H1 (cell line): ENCODE measurements at regions not wholly inside any gene's neighbourhood (a gene's known extent, or its start where the extent isn't known, plus 50 kb on each side); places are given as distances from the start of the nearest gene placed in this dataset.

Source experiments
- CTCF ChIA-PET: fragments of 300-600 bp; sonication (Branson Sonifier 250); formaldehyde crosslinking; loops from one replicate; lab custom pipeline; 2021; ENCODE audit not compliant: partially characterized antibody; lab: Charles Lee
- POLR2A ChIA-PET: fragments of 300-600 bp; sonication (Branson Sonifier 250); formaldehyde crosslinking; loops from one replicate; lab custom pipeline; 2021; ENCODE audit warnings: inconsistent platforms; ENCODE audit not compliant: partially characterized antibody; lab: Charles Lee
- DNase-seq, 2 experiments: peaks; one replicate each; pipeline versions ENCODE4 v3.0.0 to v3.0.0-alpha.2; 2010 to 2022; ENCODE audit warnings: low spot score in 2 of 2, low read depth in 1 of 2, mixed read lengths in 1 of 2
- FAIRE-seq: peaks from 2 replicates; lab custom pipeline; 2011; peaks lifted over from hg19 to GRCh38; lab: Jason Lieb, UNC
- H2AFZ ChIP-seq: 2 replicates; pipeline ENCODE4 v1.8.1; 2012; ENCODE audit warnings: low read length, inconsistent platforms
- H2AK5ac ChIP-seq: 2 replicates; pipeline ENCODE4 v1.6.1; 2013; ENCODE audit warnings: low read depth, low read length
- H2BK120ac ChIP-seq: replicated peaks from 2 replicates; pipeline ENCODE3; 2013; ENCODE audit warnings: low read depth, low read length, inconsistent platforms
- H2BK12ac ChIP-seq: 2 replicates; pipeline ENCODE4 v1.6.1; 2013; ENCODE audit warnings: low read depth, low read length
- H2BK15ac ChIP-seq: 2 replicates; pipeline ENCODE4 v1.6.1; 2013; ENCODE audit warnings: low read length
- H2BK20ac ChIP-seq: 2 replicates; pipeline ENCODE4 v1.6.1; 2013; ENCODE audit warnings: low read length
- H2BK5ac ChIP-seq: 2 replicates; pipeline ENCODE4 v1.6.1; 2013; ENCODE audit warnings: low read depth, low read length
- H3K14ac ChIP-seq: 2 replicates; pipeline ENCODE4 v1.6.1; 2013; ENCODE audit warnings: inconsistent platforms; ENCODE audit not compliant: insufficient read length
- H3K18ac ChIP-seq: 2 replicates; pipeline ENCODE4 v1.6.1; 2013; ENCODE audit warnings: low read length; ENCODE audit errors: extremely low read depth
- H3K23ac ChIP-seq: 2 replicates; pipeline ENCODE4 v1.6.1; 2013; ENCODE audit warnings: inconsistent platforms; ENCODE audit not compliant: insufficient read length
- H3K23me2 ChIP-seq: 2 replicates; pipeline ENCODE4 v1.6.1; 2013; ENCODE audit warnings: low read depth, low read length
- H3K27ac ChIP-seq: 2 replicates; pipeline ENCODE4 v1.6.1; 2011; ENCODE audit warnings: low read depth, low read length, inconsistent platforms
- H3K27me3 ChIP-seq, 4 experiments: replicated peaks in 1 of 4; 1 replicate in 1 of 4; 2 replicates in 3 of 4; pipeline versions ENCODE4 v1.6.1 to v1.8.1; 2011 to 2013; ENCODE audit warnings: low read length in 3 of 4, mild to moderate bottlenecking in 3 of 4, inconsistent platforms in 2 of 4, mixed read lengths in 2 of 4, moderate library complexity in 1 of 4; ENCODE audit not compliant: control insufficient read depth in 3 of 4, insufficient read depth in 3 of 4; ENCODE audit errors: extremely low read depth in 1 of 4
- H3K36me3 ChIP-seq, 4 experiments: 2 replicates each; pipeline versions ENCODE4 v1.6.1 to v1.8.1; 2011 to 2013; ENCODE audit warnings: mild to moderate bottlenecking in 4 of 4, low read length in 3 of 4, moderate library complexity in 2 of 4, control low read depth in 1 of 4, inconsistent platforms in 1 of 4; ENCODE audit not compliant: insufficient read depth in 4 of 4, control insufficient read depth in 2 of 4
- H3K4ac ChIP-seq: replicated peaks from 2 replicates; pipeline ENCODE3; 2013; ENCODE audit warnings: low read length, low read depth, mixed read lengths, inconsistent platforms; ENCODE audit not compliant: insufficient read length
- H3K4me1 ChIP-seq, 4 experiments: replicated peaks in 1 of 4; 1 replicate in 1 of 4; 2 replicates in 3 of 4; pipeline versions ENCODE4 v1.6.1 to v1.8.1; 2011 to 2013; ENCODE audit warnings: low read length in 3 of 4, inconsistent platforms in 2 of 4, mixed read lengths in 1 of 4; ENCODE audit not compliant: insufficient read depth in 4 of 4, control insufficient read depth in 3 of 4
- H3K4me2 ChIP-seq, 2 experiments: 2 replicates each; pipeline versions ENCODE4 v1.6.1 to v1.8.1; 2011 to 2013; ENCODE audit warnings: low read depth in 2 of 2, low read length in 2 of 2, control low read depth in 1 of 2, inconsistent platforms in 1 of 2, mild to moderate bottlenecking in 1 of 2; ENCODE audit not compliant: insufficient read depth in 1 of 2
- H3K4me3 ChIP-seq, 4 experiments: fragments of 200-600, 300-600 bp in 1 of 4; sonication (generic), shearing (Covaris generic), sonication (Bioruptor Twin) in 1 of 4; 2 replicates each; pipeline versions ENCODE4 v1.5.1 to v1.8.1; 2011 to 2016; ENCODE audit warnings: low read length in 4 of 4, low read depth in 3 of 4, control low read depth in 2 of 4, inconsistent platforms in 2 of 4, mild to moderate bottlenecking in 2 of 4, mixed read lengths in 1 of 4, moderate library complexity in 1 of 4; ENCODE audit not compliant: insufficient read depth in 2 of 4; ENCODE audit errors: extremely low read depth in 1 of 4
- H3K56ac ChIP-seq: replicated peaks from 2 replicates; pipeline ENCODE3; 2013; ENCODE audit warnings: low read depth, mild to moderate bottlenecking, mixed read lengths, low read length, inconsistent platforms; ENCODE audit not compliant: insufficient read length
- H3K79me1 ChIP-seq: 2 replicates; pipeline ENCODE4 v1.6.1; 2013; ENCODE audit warnings: low read depth, low read length, control low read depth
- H3K79me2 ChIP-seq, 2 experiments: 2 replicates each; pipeline versions ENCODE4 v1.6.1 to v1.8.1; 2012 to 2013; ENCODE audit warnings: low read length in 2 of 2, mild to moderate bottlenecking in 2 of 2, inconsistent platforms in 1 of 2; ENCODE audit not compliant: insufficient read depth in 2 of 2, control insufficient read depth in 1 of 2
- H3K9ac ChIP-seq, 4 experiments: replicated peaks in 1 of 4; 1 replicate in 1 of 4; 2 replicates in 3 of 4; pipeline versions ENCODE4 v1.6.1 to v1.8.1; 2011 to 2013; ENCODE audit warnings: low read depth in 3 of 4, low read length in 3 of 4, control low read depth in 2 of 4, mild to moderate bottlenecking in 2 of 4, moderate library complexity in 2 of 4, inconsistent platforms in 1 of 4; ENCODE audit errors: extremely low read depth in 1 of 4
- H3K9me3 ChIP-seq, 2 experiments: 2 replicates each; pipeline versions ENCODE4 v1.6.1 to v1.8.1; 2012 to 2013; ENCODE audit warnings: mild to moderate bottlenecking in 2 of 2, moderate library complexity in 2 of 2, control low read depth in 1 of 2, inconsistent platforms in 1 of 2, low read depth in 1 of 2, low read length in 1 of 2, mixed read lengths in 1 of 2; ENCODE audit not compliant: insufficient read depth in 2 of 2
- H4K20me1 ChIP-seq, 2 experiments: replicated peaks in 1 of 2; 2 replicates each; pipeline versions ENCODE3 to v1.8.1; 2011 to 2013; ENCODE audit warnings: inconsistent platforms in 2 of 2, low read length in 2 of 2, mild to moderate bottlenecking in 1 of 2; ENCODE audit not compliant: insufficient read depth in 2 of 2, control insufficient read depth in 1 of 2
- H4K5ac ChIP-seq: 2 replicates; pipeline ENCODE4 v1.6.1; 2013; ENCODE audit warnings: low read length, low read depth, mixed read lengths, inconsistent platforms; ENCODE audit not compliant: insufficient read length
- H4K8ac ChIP-seq: 2 replicates; pipeline ENCODE4 v1.8.0; 2013; ENCODE audit warnings: mild to moderate bottlenecking, moderate library complexity, low read length, inconsistent platforms; ENCODE audit not compliant: insufficient read depth; ENCODE audit errors: extremely low read depth
- H4K91ac ChIP-seq: replicated peaks from 2 replicates; pipeline ENCODE3; 2013; ENCODE audit warnings: low read length, mixed read lengths, inconsistent platforms; ENCODE audit not compliant: insufficient read length
- CBX8 ChIP-seq: fragments of 300-800, 300-1000 bp; sonication (generic); IDR thresholded peaks from 2 replicates; pipeline ENCODE4 v1.7.1; 2016; ENCODE audit warnings: low read depth, low read length, borderline replicate concordance
- POLR2A ChIP-seq, 2 experiments: IDR thresholded peaks; 1 replicate in 1 of 2; 2 replicates in 1 of 2; pipeline ENCODE4 v1.6.1; 2011; ENCODE audit warnings: low read depth in 2 of 2, low read length in 2 of 2, mild to moderate bottlenecking in 2 of 2; ENCODE audit errors: control extremely low read depth in 1 of 2
- POU5F1 ChIP-seq: IDR thresholded peaks from 2 replicates; pipeline ENCODE4 v1.6.1; 2011; ENCODE audit warnings: low read depth, mild to moderate bottlenecking, low read length, moderate library complexity
- SIN3A ChIP-seq, 2 experiments: IDR thresholded peaks in 1 of 2; conservative IDR thresholded peaks in 1 of 2; 2 replicates each; pipeline ENCODE4 v1.6.1; 2011 to 2012; ENCODE audit warnings: low read length in 2 of 2, improper control_type of control experiment in 1 of 2, low read depth in 1 of 2, mild to moderate bottlenecking in 1 of 2
- SIRT6 ChIP-seq: IDR thresholded peaks from one replicate; pipeline ENCODE4 v1.7.1; 2012; ENCODE audit warnings: low read length, inconsistent platforms
- SP2 ChIP-seq: IDR thresholded peaks from 2 replicates; pipeline ENCODE4 v1.6.1; 2012; ENCODE audit warnings: mild to moderate bottlenecking, low read length, inconsistent platforms
- SP4 ChIP-seq: IDR thresholded peaks from 2 replicates; pipeline ENCODE4 v1.6.1; 2012; ENCODE audit warnings: low read length, inconsistent platforms
- TAF7 ChIP-seq: optimal IDR thresholded peaks from 2 replicates; pipeline ENCODE3; 2011; ENCODE audit warnings: low read depth, mild to moderate bottlenecking, inconsistent platforms, low read length, moderate library complexity, borderline replicate concordance
- TCF12 ChIP-seq: IDR thresholded peaks from 2 replicates; pipeline ENCODE4 v1.6.1; 2011; ENCODE audit warnings: low read depth, mild to moderate bottlenecking, low read length
- TEAD4 ChIP-seq: IDR thresholded peaks from 2 replicates; pipeline ENCODE4 v1.6.1; 2012; ENCODE audit warnings: low read depth, low read length, inconsistent platforms, mixed read lengths
- YY1 ChIP-seq: IDR thresholded peaks from 2 replicates; pipeline ENCODE4 v1.6.1; 2011; ENCODE audit warnings: low read depth, mild to moderate bottlenecking, low read length
- ZNF274 ChIP-seq: IDR thresholded peaks from 2 replicates; pipeline ENCODE4 v1.7.0; 2012; ENCODE audit warnings: low read length, borderline replicate concordance; ENCODE audit errors: extremely low read depth
- WGBS, 2 experiments: shearing (Covaris generic) in 1 of 2; methylation state at CpG; one replicate each; pipeline versions ENCODE4 v1.1.6 to v1.1.7; 2013 to 2015; ENCODE audit warnings: low lambda C conversion rate in 2 of 2, mixed read lengths in 2 of 2, inconsistent platforms in 1 of 2, low coverage in 1 of 2, missing lambda C conversion rate in 1 of 2; ENCODE audit not compliant: insufficient replicate concordance in 2 of 2, insufficient coverage in 1 of 2, insufficient read length in 1 of 2; ENCODE audit errors: extremely low coverage in 1 of 2, missing lambda C conversion rate in 1 of 2; 5-methylcytosine and 5-hydroxymethylcytosine counted together
- TF ChIP-seq, protein P1 (sequence below): IDR thresholded peaks from 2 replicates; pipeline ENCODE4 v1.6.1; 2012; ENCODE audit warnings: inconsistent platforms

DNA sequence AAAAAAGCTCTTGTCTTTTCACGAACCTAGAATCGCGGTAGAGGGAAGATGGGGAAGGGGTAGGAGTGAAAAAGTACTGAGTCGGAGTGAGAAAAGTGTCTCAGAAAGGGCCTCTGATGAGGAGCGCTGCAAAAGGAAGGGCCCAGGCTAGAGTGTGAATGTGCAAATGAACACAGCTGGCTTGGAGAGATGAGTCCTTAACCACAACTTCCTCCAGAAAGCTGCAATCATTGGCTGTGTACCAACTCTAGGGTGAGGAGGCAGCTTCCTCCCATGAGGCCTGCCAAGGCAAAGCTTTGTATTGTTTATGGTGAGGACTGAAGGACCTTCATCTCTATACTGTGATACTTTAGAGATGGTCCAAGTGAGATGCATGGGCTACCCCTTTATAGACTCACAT, 566.9 kb upstream of the ANO5 start:
- no peak overlapping the region for H3K23ac ChIP-seq
- H3K4ac ChIP-seq: no peak overlapping the region
- no peak overlapping the region for H2BK15ac ChIP-seq
- no peak overlapping the region for H2BK120ac ChIP-seq
- no peak overlapping the region for H4K5ac ChIP-seq
- H2AK5ac ChIP-seq: no peak overlapping the region
- H2AFZ ChIP-seq: no peak overlapping the region
- POLR2A ChIA-PET: no interaction called here
- H4K8ac ChIP-seq: no peak overlapping the region
- no peak overlapping the region for H3K56ac ChIP-seq
- no peaks in the 10 kb centered on the region for H3K4me1 ChIP-seq
- no peak overlapping the region for H4K91ac ChIP-seq
- no peak overlapping the region for H3K4me3 ChIP-seq
- no peaks in the 10 kb centered on the region for H3K79me2 ChIP-seq
- no peak overlapping the region for H3K9ac ChIP-seq
- no peaks in the 10 kb centered on the region for H3K23me2 ChIP-seq
- CTCF ChIA-PET: no interaction called here
- no peaks in the 10 kb centered on the region for H4K20me1 ChIP-seq
- no peak for FAIRE-seq
- 91% methylated on average over 5 of the region's 5 CpGs; no CpG with 5 or more reads in 1 of the 2 experiments for WGBS, 2 experiments
- no peak overlapping the region for H3K27ac ChIP-seq
- no peaks in the 10 kb centered on the region for H3K79me1 ChIP-seq
- H2BK12ac ChIP-seq: no peak overlapping the region
- H3K9me3 ChIP-seq: no peaks in the 10 kb centered on the region
- H2BK20ac ChIP-seq: no peak overlapping the region
- H3K14ac ChIP-seq: no peak overlapping the region
- no peak overlapping the region for H2BK5ac ChIP-seq
- no peak overlapping the region for H3K4me2 ChIP-seq
- TF ChIP-seq TEAD4 (no peak), CBX8 (no peak), SP4 (no peak), TCF12 (no peak), YY1 (no peak), POU5F1 (no peak), SP2 (no peak), POLR2A (IDR thresholded peaks at IDR 0.05; ENCODE audit: control extremely low read depth in 1 of 2, low read depth in 2 of 2, low read length in 2 of 2) (no peak), TAF7 (no peak), SIN3A (conservative IDR thresholded peaks at IDR 0.05 in 1 of 2, IDR thresholded peaks at IDR 0.05 in 1 of 2; ENCODE audit: low read depth in 1 of 2, low read length in 2 of 2) (no peak), SIRT6 (no peak), ZNF274 (no peak)
- TF ChIP-seq, protein P1, sequence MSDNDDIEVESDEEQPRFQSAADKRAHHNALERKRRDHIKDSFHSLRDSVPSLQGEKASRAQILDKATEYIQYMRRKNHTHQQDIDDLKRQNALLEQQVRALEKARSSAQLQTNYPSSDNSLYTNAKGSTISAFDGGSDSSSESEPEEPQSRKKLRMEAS: no peak
- DNase-seq: no peak
- no peaks in the 10 kb centered on the region for H3K36me3 ChIP-seq
- H3K27me3 ChIP-seq: peaks cover 0 to 2% (median 0%) of the 10 kb centered on the region in 4 experiments; a peak in 1 of 7 replicates
- H3K18ac ChIP-seq: no peak overlapping the region
